Endothelial cell of umbilical vein (primary cell): ENCODE measurements at regions not wholly inside any gene's neighbourhood (a gene's known extent, or its start where the extent isn't known, plus 50 kb on each side); places are given as distances from the start of the nearest gene placed in this dataset.

ENCODE experiments used
- EZH2 ChIP-seq: IDR thresholded peaks from 2 replicates; pipeline ENCODE4 v1.6.1; 2012; ENCODE audit warnings: borderline replicate concordance, low read depth, mild to moderate bottlenecking, moderate library complexity, low read length, inconsistent platforms; ENCODE audit not compliant: severe bottlenecking
- FOS ChIP-seq: IDR thresholded peaks from 2 replicates; pipeline ENCODE4 v1.6.1; 2011; ENCODE audit warnings: mild to moderate bottlenecking, low read length, moderate library complexity, borderline replicate concordance; ENCODE audit not compliant: insufficient read depth
- POLR2A ChIP-seq: IDR thresholded peaks from 2 replicates; pipeline ENCODE4 v1.6.1; 2012; ENCODE audit warnings: low read depth, mild to moderate bottlenecking, control low read depth, low read length
- TF ChIP-seq, protein P1 (sequence below), 2 donors: IDR thresholded peaks; 1 replicate in 1 of 2; 2 replicates in 1 of 2; pipeline ENCODE4 v1.5.1; 2011; ENCODE audit warnings: low read length in 2 of 2, mild to moderate bottlenecking in 2 of 2, moderate library complexity in 2 of 2, control low read depth in 1 of 2, inconsistent platforms in 1 of 2, low read depth in 1 of 2; ENCODE audit not compliant: insufficient read depth in 1 of 2; ENCODE audit errors: extremely low read depth in 1 of 2
- TF ChIP-seq, protein P2 (sequence below): IDR thresholded peaks from 2 replicates; pipeline ENCODE4 v1.6.1; 2011; ENCODE audit not compliant: insufficient read depth, insufficient read length

DNA sequence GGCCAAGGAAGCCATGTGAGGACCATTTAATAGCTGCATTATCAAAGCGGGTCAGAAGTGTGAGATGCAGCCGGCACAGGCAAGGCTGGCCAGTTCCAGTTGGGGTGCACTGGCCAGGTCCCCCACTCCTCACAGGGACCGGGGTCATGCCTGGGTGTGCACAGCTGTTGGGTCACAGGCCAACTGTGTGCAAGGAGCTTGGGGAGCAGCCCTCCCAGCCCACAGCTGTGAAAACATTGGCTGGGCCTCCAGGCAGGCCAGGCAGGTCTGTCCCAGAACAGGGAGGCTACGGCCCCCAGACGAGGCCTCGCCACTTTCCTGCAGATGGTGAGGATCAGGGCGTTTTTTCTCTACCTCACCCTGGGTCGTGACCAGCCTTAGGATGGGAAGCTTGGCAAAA is 521.0 kb downstream of the NTRK3 start:
- TF ChIP-seq POLR2A (no peak), EZH2 (no peak), FOS (no peak)
- TF ChIP-seq, protein P1, sequence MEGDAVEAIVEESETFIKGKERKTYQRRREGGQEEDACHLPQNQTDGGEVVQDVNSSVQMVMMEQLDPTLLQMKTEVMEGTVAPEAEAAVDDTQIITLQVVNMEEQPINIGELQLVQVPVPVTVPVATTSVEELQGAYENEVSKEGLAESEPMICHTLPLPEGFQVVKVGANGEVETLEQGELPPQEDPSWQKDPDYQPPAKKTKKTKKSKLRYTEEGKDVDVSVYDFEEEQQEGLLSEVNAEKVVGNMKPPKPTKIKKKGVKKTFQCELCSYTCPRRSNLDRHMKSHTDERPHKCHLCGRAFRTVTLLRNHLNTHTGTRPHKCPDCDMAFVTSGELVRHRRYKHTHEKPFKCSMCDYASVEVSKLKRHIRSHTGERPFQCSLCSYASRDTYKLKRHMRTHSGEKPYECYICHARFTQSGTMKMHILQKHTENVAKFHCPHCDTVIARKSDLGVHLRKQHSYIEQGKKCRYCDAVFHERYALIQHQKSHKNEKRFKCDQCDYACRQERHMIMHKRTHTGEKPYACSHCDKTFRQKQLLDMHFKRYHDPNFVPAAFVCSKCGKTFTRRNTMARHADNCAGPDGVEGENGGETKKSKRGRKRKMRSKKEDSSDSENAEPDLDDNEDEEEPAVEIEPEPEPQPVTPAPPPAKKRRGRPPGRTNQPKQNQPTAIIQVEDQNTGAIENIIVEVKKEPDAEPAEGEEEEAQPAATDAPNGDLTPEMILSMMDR (IDR thresholded peaks at IDR 0.05; ENCODE audit: extremely low read depth in 1 of 2, insufficient read depth in 1 of 2, low read depth in 1 of 2, low read length in 2 of 2), result no peak
- TF ChIP-seq, protein P2, sequence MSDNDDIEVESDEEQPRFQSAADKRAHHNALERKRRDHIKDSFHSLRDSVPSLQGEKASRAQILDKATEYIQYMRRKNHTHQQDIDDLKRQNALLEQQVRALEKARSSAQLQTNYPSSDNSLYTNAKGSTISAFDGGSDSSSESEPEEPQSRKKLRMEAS, result no peak
